Stimulated activated CD4-positive, alpha-beta T cell treated with anti-CD3 and anti-CD28 coated beads, TNF-alpha, amount 100 ng/mL, for 24 hours (primary cell): ENCODE measurements at regions not wholly inside any gene's neighbourhood (a gene's known extent, or its start where the extent isn't known, plus 50 kb on each side); places are given as distances from the start of the nearest gene placed in this dataset.

ENCODE experiments used
- DNase-seq, 3 experiments: peaks; one replicate each; pipeline ENCODE4 v3.0.0-alpha.2; 2020; ENCODE audit warnings: low read depth in 3 of 3

DNA sequence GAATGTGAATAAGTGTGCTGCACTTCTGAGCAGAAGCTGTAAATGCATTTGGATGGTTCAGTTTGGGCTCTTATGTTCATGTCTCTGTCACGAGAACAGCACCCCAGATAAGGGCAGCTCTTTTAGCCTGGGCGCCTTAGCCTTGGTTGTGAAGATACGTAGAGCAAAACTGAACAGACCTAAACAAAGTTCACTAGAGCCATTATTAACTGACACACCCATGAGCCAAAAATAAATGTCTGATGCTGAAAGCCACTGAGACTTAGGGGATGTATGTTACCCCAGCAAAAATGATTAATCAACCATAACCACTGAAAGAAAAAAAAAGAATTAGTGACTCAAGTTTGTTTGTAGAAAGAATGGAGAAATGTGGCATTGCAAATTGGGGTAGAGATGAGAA is 343.4 kb downstream of the BCAT1 start:
- no peak for DNase-seq

DNA sequence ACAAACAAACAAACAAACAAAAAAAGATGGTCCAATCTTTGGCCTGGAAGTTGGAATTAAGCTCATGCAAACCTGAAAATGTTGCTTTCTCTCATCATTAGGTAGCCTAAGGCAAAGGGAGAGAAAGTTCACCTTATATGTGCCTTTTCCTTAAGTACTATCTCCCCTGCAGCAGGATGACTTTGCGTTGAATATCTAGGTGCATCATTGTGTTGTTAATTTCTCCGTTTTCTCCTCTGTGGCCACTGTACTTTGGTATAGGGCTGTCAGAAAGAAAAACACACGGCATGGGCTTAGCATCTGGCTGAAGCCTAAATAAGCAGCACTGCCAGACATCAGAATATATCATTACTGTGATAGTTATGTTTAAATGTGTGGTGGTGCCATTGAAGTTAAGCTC is 345.5 kb downstream of the BCAT1 start:
- no peak for DNase-seq

DNA sequence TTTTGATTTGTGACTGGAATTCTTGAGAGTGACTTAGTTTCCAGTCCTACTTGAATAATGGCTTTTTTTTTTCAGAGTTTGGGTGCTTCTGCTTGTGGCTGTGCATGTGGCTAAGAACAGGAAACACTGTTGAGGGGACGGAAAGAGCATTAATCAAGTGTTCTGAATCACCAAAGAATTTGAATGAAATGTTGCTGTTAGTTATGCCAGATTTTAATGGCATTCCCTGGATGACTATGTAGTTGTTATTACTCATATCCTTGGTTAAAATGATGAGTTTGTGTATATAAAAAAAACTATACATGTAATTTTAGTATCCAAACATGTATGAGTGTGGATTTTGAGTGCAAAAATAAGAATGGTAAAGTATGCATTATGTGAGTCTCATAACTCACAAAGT is 347.9 kb downstream of the BCAT1 start:
- no peak for DNase-seq

DNA sequence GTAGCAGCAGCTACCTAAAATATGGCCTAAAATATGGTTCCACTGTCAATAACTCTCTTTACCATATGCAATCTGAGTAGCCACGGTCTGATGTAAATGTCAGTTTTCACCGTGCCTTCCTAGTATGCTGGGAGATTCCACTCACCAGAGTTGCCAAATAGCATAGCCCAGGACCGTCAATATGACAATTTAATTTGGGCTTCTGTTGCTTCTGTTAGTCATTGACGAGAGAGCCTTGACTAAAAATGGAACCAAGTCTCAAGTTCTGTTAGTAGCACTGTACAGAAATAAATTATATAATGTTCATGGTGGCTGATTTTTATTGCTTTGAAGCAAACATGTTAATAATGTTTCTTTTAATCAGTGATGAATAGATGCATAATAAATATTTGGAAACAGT is 348.4 kb downstream of the BCAT1 start:
- no peak for DNase-seq

DNA sequence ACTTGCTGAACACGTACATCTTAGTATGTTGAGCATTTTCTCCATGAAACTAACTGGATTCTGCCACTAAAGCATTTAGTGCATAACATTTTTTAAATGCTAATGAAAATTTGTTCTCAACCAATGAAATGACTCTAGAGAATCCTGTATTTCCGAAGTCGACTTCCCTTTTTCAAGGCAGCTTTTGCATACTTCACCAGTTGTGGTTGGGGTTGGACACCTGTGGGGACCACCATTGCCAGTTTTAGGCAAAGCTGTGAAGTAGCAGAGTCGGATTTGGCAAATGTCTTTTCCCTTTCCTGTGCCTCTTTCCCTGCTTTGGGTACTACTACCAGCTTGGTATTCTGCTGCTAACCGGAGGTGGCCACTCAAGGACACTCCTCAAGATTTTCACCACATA is 349.2 kb downstream of the BCAT1 start:
- DNase-seq = no peak

DNA sequence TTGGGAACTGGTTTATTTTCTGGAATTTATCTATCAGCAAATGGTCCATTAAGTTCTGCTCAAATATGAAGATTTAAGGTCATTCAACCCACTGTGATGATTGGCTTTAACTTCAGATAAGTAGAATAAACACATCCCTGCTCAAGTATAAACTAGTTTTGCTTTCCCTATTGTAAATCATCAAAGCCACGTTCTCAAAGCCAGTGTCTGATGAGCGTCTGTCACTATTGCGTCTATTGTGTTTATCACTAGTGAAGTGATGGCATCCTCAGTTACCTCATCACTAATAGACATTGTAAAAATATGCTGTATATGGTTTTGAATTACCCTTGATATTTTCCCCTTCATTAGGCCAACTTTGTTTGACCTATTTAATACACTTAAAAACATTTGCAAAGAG is 351.3 kb downstream of the BCAT1 start:
- no peak for DNase-seq

DNA sequence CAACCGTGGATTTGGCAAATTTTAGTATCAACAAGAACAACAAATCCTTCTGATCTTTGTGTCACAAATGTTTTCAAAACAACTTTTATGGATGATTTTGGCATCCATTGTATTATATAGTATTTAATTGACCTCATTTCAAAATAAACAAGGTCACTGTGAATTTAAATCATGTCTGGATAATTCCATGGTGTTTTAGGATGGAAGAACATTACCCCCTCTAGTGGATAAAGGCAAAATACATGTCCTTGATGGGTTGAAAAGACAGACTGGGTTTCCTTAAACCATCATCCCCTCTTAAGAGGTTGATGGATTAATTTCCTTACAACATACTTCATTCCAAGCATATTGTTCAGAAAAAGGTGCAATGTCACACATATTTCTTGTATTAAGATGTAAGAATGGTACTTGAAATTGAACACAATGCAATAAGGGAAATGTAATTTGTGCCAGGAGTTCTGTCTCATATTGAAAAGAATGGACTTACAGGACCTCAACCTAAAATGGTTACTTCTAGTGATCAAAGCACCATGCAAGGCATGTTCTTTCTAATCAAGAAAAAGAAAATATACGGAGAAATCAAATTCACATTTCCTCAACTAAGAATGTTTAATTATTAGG is 352.0 kb downstream of the BCAT1 start:
- no peak for DNase-seq

DNA sequence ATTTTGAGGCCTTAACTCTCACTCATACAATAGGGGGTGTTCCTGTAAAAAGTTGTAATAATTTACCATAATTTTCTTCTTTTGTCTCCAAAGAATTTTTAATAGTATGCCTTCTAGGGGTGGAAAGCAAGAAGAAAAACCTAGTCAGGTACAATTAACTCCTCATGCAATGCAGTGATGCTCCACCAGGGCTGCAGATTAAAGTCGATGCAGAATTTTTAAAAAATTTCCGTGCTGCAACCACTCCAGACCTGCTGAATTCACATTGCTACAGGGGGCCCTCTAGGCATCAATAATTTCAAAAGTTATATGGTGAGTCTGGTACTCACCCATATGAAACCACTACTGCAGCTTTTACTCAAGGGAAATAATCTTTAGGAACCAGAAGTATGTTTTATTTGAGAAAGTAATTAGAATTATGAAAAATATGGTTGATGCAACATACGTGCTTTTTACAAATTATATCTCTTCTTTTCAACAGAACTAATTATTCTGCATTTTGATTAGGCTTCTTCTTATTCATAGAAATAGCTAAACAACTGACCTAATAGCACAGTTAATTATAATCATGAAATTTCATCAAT is 353.2 kb downstream of the BCAT1 start:
- DNase-seq = no peak

DNA sequence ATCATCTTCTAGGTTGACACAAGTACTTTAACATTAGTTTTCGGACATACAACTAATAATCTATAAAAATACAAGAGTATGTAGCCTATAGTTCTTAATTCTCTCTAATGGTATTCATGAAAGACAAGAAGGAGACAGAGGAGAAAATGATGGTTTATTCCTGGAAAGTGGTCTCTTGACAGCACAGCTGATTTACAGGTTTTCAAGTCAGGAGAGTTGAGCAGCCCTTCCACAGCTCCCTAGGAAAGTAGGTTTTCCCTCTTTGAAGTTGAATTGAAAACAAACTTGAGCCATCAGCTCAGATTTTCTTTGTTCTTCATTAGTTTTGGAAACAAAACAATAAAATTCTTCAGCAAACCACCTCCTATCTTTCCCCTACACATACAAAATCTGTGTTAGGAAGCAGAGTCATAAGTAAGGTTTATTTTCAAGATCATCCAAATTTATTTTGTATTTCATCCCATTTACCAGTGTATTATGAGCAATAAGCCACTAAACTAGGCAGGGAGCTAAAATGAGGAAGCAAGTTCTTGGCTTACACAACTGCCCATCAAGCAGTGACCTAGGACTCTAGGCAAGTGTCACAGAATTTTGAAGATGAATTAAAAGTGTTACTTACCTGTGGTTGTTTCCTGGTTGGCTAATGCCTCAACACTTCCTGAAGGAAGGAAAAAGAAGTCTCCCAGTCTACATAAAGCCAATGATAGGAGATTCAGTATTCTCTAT is 357.0 kb downstream of the BCAT1 start:
- DNase-seq = no peak

DNA sequence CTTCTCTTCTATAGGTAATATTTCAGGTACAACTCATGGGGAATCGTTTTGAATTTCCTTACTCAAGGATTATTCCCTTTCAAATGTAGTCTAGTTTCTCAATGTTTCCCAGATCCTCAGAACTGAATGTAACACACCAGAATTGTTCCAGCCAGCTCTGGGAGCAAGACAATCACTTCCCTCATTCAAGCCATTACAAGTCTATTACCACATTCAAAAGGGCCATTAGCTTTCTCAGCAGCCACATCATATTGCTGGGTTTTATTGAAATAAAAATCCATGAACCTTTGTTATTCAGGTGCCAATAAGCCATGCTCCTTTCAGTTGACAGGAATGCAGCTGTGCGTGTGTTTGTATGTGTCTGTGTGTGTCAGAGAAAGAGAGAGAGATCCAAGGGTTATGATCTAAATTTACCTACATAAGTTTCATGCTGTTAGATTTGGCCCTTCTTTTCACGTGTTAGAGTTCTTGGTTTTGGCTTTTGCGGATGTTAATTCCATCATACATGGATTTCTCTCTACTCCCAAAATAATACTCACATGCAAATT is 357.7 kb downstream of the BCAT1 start:
- no peak for DNase-seq

DNA sequence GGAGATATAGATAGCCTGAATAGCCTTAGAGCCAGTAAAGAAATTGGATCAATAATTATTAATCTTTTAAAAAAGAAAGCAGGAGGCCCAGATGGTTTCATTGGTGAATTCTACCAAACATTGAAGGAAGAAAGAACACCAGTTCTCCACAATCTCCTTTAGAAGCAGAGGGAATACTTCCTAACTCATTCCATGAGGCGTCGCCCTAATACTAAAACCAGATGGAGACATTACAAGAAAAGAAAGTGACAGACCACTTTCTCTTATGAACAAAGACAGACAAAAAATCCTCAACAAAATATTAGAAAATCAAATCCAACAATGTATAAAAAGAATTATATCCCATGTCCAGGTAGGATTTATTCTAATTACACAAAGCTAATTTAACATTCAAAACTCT is 362.6 kb downstream of the BCAT1 start:
- DNase-seq = no peak

DNA sequence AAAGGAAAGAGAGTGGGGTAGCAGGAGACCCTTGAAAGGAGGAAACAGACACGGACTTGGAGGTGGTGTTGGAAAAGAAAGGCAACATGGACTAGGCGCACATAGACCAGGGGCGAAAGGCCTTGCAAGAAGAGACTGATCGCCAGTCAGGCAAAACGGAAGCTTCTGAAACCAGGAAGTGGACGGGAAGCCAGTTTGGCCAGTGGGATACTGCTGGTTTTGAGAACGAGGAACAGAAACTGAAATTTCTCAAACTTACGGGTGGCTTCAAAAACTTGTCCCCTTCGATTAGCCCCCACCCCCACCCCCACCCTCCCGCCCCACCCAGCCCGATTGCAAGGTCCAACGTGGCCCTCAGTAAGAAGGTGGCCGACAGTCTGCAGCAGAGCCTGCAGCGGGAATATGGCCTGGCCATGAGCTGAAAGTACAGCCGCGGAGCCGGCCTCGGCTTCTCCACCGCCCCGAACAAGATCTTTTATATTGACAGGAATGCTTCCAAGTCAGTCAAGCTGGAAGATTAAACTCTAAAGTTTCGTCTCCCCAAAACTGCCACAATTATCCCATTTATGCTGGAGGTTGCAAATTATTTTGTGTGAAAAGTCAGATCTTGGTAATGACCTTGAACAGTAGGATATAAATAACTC is 364.7 kb downstream of the BCAT1 start:
- no peak for DNase-seq

DNA sequence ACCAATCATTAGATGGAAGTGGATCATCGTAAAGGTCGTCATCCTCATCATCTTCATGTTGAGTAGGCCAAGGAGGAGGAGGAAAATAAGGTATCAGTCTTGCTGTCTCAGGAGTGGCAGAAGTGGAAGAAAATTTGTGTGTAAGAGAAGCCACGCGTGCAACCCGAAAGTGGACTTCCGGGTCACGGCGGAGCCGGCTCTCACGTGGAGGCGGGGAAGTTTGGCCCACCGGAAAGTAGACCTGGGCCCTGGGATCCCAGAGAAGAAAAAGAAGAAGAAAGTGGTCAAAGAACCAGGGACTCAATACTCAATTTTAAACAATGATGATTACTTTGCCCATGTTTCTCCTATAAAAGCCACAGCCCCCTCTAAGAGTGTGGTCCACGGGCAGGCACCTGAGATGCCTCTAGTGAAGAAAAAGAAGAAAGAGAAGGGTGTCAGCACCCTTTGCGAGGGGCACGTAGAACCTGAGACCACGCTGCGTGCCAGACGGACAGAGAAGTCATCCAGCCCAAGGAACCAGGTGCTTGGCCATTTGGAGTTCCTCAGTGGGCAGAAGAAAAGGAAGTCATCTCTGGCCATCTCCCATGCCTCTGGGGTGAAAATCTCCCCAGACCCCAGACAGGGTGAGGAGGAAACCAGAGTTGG is 365.8 kb downstream of the BCAT1 start:
- DNase-seq = no peak

DNA sequence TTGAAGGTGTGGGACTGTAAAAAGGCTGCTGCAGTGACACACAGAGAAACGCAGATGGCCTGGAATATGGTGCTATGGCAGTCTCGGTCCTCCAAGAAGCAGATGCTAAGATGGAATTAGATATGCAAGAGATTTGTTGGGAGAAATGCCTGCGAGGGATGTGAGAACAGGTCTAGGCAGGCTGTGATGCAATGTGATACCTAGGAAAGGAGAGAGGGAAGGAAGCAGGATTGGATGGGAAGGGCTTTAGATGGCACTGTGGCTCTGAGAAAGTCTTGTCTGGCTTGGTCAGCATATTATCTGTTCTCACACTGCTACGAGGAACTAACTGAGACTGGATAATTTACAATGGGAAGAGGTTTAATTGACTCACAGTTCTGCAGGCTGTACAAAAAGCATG is 374.4 kb downstream of the BCAT1 start:
- DNase-seq = no peak

DNA sequence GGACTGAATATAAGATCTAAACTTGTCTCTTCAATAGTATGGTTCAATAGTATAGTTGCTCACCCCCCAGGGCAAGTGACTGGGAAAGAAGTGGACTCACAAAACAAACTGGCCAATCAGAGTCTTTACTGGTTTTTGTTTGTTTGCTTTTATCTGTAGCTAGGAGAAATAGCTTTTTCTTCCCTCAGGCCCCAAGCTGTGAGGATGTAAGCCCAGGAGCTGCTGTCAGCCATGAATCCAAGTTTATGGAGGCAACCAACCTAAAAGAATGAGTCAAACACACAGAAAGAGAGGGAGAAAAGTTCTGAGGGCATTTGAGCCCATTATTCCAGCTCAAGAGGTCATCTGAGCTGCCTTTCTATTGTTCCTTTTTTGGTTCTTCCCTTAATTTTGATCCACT is 375.3 kb downstream of the BCAT1 start:
- no peak for DNase-seq

DNA sequence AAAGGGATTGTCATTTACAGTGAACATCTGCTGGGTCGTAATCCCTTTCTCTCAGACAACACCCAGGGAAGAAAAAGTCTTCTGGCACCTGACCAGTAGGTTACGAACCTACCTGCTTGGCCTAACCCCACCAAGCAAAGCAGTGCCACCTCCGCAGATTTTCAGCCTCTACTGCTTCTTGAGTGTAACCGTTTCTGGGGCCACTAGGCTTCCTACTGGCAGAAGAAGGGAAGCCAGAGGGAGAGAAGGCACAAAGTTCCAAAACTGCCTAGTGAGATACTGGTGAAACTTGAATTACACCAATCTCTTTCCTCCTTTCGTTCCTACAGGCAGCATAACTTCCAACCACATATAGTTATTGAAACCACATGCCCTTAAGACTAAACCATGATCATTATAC is 383.6 kb downstream of the BCAT1 start:
- DNase-seq = no peak

DNA sequence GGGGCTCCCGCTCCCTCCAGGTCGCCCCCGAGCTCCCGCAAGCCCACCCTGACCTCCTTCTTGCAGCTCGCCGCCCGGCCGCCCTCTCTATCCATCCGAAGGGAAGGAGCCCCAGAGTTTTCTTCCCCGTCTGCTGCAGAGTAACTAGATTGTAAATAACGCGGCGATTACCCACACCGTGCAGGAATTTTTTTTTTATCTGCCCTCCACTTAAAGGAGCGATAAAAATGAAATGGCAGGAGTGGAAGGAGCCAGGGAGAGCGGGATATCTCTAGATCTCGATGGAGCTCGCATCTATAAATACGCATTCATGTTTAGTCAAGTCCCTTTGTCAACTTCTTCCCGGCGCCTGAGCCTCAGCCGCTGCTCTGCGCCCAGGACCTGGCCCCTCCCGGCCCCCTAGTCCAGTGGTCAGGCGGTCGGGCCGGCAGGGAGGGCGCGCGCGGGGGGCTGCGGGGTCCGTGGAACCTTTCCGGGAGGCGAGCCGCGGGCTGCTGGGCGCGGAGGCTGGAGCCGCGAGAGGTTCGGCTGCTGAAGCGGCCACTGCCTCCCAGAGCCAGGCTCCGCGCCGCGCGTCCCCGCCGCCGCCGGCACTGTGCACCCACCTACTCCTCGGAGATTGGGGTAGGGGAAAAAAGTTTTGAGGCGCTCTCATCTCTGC is 386.0 kb downstream of the BCAT1 start:
- DNase-seq = no peak

DNA sequence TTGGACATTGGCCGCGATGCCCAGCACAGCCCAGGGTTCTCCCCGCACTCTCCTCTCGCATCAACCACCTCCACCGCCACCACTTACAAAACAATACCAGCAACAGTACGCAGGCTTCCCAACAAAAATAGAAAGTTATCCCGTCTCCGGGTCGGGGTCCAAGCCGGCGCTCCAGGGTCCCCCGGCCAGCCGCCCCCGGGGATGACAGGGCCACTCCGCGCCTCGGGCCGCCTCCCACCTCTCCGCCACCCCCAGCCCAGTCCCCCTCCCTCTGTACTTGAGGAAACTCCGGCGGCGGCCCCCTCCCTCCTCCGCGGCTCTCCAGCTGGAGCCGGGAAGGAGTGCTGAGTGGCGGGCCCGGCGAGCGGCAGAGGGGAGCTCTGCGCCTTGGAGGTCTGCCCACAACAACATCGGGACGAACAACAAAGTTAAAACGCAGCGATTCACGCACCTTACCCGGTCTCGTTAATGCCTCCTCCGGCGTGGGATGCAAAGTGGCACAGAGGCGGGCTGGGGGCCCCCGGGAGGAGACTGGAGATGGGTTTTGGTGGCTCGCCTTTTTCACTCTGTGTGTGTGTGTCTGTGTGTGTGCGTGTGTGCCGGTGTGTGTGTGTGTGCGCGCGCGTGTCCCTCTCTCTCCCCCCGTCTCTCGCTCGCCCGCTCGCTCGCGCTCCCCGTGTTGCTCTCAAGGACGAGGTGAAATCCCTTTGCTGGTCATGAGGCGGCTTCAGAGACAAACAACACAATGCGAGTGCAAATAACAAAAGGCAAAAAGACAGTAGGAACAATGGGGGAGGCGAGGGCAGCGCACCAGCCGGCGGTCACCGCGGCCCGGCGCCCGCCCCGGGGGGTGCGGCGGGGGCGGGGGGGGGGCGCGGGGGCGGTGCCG is 386.8 kb downstream of the BCAT1 start:
- no peak for DNase-seq

DNA sequence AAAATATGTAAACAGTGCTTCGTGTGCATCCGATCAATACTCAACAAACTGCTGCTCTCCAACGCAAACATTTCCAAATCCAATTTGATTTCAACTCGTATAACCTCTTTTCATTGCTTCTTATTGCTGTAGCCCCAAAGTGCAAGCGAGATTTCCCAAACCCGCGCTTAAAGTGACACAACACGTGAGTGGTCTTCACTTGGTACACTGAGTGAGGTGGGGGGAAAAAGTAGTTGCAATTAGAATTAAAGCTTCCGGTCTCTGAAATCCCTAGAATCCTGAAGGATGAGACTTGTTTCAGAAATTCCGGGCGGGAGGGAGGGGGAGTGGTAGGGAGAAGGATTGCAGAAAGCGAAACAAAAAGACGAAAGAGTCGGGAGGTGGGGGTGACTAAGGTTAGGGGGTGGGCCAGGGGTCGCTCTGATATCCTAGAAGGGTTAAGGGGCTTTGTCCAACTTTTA is 387.5 kb downstream of the BCAT1 start:
- DNase-seq = no peak

DNA sequence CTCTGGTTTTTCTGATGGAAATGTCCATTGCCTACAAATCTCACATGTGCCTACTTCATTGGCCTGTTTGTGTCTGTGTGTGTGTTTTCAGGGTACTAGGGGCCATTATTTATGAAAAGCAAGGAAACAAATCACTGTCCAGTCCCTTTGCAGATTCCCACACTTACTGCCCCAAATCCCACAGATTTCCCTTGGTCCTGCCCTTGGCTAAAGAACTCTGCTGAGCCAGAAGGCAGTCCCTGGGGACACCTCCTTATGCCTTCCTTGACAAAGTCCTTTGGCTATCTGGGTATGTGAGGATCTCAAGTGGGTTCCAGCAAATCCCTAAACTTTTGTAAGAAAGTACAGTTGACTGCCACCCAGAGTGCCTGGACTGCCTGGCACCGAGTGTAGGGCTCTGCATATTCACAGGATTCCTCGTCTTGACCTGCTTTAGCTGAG is 388.1 kb downstream of the BCAT1 start:
- no peak for DNase-seq
